AG04449 (cell line): ENCODE measurements at regions not wholly inside any gene's neighbourhood (a gene's known extent, or its start where the extent isn't known, plus 50 kb on each side); places are given as distances from the start of the nearest gene placed in this dataset.

Experiments used
- CTCF ChIA-PET: fragments of 350-600 bp; formaldehyde crosslinking; extraction: SDS; loops from one replicate; lab custom pipeline; 2021; ENCODE audit warnings: antibody characterized with exemption; lab: Yijun Ruan, JAX
- POLR2A ChIA-PET: fragments of 400-600, 350-600 bp; formaldehyde crosslinking; extraction: SDS; loops from one replicate; lab custom pipeline; 2020; ENCODE audit warnings: antibody characterized with exemption, inconsistent platforms; lab: Yijun Ruan, JAX
- DNase-seq: peaks from one replicate; pipeline ENCODE4 v3.0.0-alpha.2; 2010; ENCODE audit warnings: low read depth, low spot score
- H3K4me3 ChIP-seq: 2 replicates; pipeline ENCODE4 v1.5.1; 2011; ENCODE audit warnings: low read depth, mild to moderate bottlenecking, control low read depth, low read length
- CTCF ChIP-seq: IDR thresholded peaks from one replicate; pipeline ENCODE4 v1.5.1; 2011; ENCODE audit warnings: mild to moderate bottlenecking, moderate library complexity, low read length, control low read depth, inconsistent platforms; ENCODE audit not compliant: insufficient read depth; ENCODE audit errors: missing control alignments

- no peak for TF ChIP-seq CTCF
- no peak overlapping the region for H3K4me3 ChIP-seq
- no peak for DNase-seq
- POLR2A ChIA-PET = no interaction called here
- CTCF ChIA-PET = interaction anchor here (0.6 to 8.3 kb wide), 6 partner anchors 11 to 462 kb away, joined by 3 to 90 read pairs (median 4); no protein-coding TSS in a partner anchor
Measured at GRCh38 chr10:21270976-21271375, 254.5 kb downstream of the SKIDA1 start.

- TF ChIP-seq CTCF = no peak
- no peak for DNase-seq
- CTCF ChIA-PET = interaction anchor here (0.6 to 8.3 kb wide), 8 partner anchors 9 to 697 kb away, joined by 3 to 90 read pairs (median 6); no protein-coding TSS in a partner anchor
- POLR2A ChIA-PET = no interaction called here
- H3K4me3 ChIP-seq = no peak overlapping the region
Measured at GRCh38 chr10:21269289-21269688, 256.2 kb downstream of the SKIDA1 start.

GRCh38 chr10:21265622-21266021 is 259.9 kb downstream of the SKIDA1 start:
- ChIA-PET CTCF (interaction anchor here (8.3 kb wide), 1 partner anchor 186 kb away, joined by 90 read pairs; no protein-coding TSS in a partner anchor), POLR2A (no interaction called here)
- DNase-seq = no peak
- H3K4me3 ChIP-seq = no peak overlapping the region
- no peak for TF ChIP-seq CTCF

- TF ChIP-seq CTCF = no peak
- no peak overlapping the region for H3K4me3 ChIP-seq
- no peak for DNase-seq
- ChIA-PET CTCF (no interaction called here), POLR2A (no interaction called here)
Measured at GRCh38 chr10:21264271-21264670, 261.2 kb downstream of the SKIDA1 start.

GRCh38 chr10:21263839-21264238 is 261.6 kb downstream of the SKIDA1 start:
- no peak overlapping the region for H3K4me3 ChIP-seq
- TF ChIP-seq CTCF = no peak
- CTCF ChIA-PET = interaction anchor here (1.4 kb wide), 1 partner anchor 15 kb away, joined by 3 read pairs; no protein-coding TSS in a partner anchor
- POLR2A ChIA-PET = no interaction called here
- no peak for DNase-seq

GRCh38 chr10:21263263-21263803 is 262.1 kb downstream of the SKIDA1 start:
- DNase-seq = no peak
- ChIA-PET POLR2A (no interaction called here), CTCF (interaction anchor here (1.0 to 1.4 kb wide), 2 partner anchors 16 to 233 kb away, joined by 3 read pairs; no protein-coding TSS in a partner anchor)
- TF ChIP-seq CTCF = no peak
- H3K4me3 ChIP-seq = no peak overlapping the region
